Loucy (cell line): ENCODE measurements at regions not wholly inside any gene's neighbourhood (a gene's known extent, or its start where the extent isn't known, plus 50 kb on each side); places are given as distances from the start of the nearest gene placed in this dataset.

ENCODE experiments used
- CTCF ChIP-seq: fragments of 200-600 bp; sonication (generic); conservative IDR thresholded peaks from 2 replicates; pipeline ENCODE4 v1.5.1; 2014; ENCODE audit warnings: mild to moderate bottlenecking, antibody characterized with exemption, low read length
- EZH2phosphoT487 ChIP-seq: fragments of 200-600 bp; IDR thresholded peaks from 2 replicates; pipeline ENCODE4 v1.6.1; 2018; ENCODE audit warnings: antibody characterized with exemption, mild to moderate bottlenecking, moderate library complexity, borderline replicate concordance

- TF ChIP-seq CTCF (no peak), EZH2phosphoT487 (no peak)
These were observed 184.7 kb upstream of the LINC00305 start for GRCh38 chr18:64333584-64333983.
